Chondrocyte (in vitro differentiated cells): ENCODE measurements at regions not wholly inside any gene's neighbourhood (a gene's known extent, or its start where the extent isn't known, plus 50 kb on each side); places are given as distances from the start of the nearest gene placed in this dataset.

Experiments used
- DNase-seq: peaks from one replicate; pipeline ENCODE4 v3.0.0; 2021; ENCODE audit warnings: mixed read lengths, low spot score
- H3K27ac Mint-ChIP-seq: one replicate; pipeline ENCODE4 v1.8.0; 2021; ENCODE audit warnings: mild to moderate bottlenecking, moderate library complexity, mixed read lengths; ENCODE audit not compliant: unreplicated experiment
- H3K27me3 Mint-ChIP-seq: 2 replicates; pipeline ENCODE4 v1.8.0; 2021; ENCODE audit warnings: low read depth, mixed read lengths
- H3K36me3 Mint-ChIP-seq: 2 replicates; pipeline ENCODE4 v1.8.0; 2021; ENCODE audit warnings: low read depth, mixed read lengths
- H3K4me1 Mint-ChIP-seq: 2 replicates; pipeline ENCODE4 v1.8.0; 2021; ENCODE audit warnings: low read depth, mild to moderate bottlenecking, mixed read lengths
- H3K4me3 Mint-ChIP-seq: one replicate; pipeline ENCODE4 v1.8.0; 2021; ENCODE audit warnings: mild to moderate bottlenecking, moderate library complexity, mixed read lengths; ENCODE audit not compliant: unreplicated experiment
- H3K9me3 Mint-ChIP-seq: 2 replicates; pipeline ENCODE4 v1.8.0; 2021; ENCODE audit warnings: low read depth, mixed read lengths
- TF ChIP-seq, protein P1 (sequence below): fragments of 200-600 bp; sonication (generic); IDR thresholded peaks from 2 replicates; pipeline ENCODE4 v1.5.0; 2021; ENCODE audit warnings: antibody characterized with exemption, mild to moderate bottlenecking, moderate library complexity

DNA sequence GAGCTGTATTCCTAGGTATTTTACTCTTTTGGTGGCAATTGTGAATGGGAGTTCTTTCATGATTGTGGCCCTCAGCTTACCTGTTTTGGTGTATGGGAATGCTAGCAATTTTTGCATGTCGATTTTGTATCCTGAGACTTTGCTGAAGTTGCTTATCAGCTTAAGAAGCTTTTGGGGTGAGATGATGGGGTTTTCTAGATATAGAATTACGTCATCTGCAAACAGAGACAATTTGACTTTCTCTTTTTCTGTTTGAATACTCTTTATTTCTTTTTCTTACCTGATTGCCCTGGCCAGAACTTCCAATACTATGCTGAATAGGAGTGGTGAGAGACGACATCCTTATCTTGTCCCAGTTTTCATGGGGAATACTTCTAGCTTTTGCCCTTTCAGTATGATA, 191.2 kb downstream of the KCNE4 start:
- no peaks in the 10 kb centered on the region for H3K27me3 Mint-ChIP-seq
- H3K36me3 Mint-ChIP-seq = peaks cover 2% of the 10 kb centered on the region
- TF ChIP-seq, protein P1, sequence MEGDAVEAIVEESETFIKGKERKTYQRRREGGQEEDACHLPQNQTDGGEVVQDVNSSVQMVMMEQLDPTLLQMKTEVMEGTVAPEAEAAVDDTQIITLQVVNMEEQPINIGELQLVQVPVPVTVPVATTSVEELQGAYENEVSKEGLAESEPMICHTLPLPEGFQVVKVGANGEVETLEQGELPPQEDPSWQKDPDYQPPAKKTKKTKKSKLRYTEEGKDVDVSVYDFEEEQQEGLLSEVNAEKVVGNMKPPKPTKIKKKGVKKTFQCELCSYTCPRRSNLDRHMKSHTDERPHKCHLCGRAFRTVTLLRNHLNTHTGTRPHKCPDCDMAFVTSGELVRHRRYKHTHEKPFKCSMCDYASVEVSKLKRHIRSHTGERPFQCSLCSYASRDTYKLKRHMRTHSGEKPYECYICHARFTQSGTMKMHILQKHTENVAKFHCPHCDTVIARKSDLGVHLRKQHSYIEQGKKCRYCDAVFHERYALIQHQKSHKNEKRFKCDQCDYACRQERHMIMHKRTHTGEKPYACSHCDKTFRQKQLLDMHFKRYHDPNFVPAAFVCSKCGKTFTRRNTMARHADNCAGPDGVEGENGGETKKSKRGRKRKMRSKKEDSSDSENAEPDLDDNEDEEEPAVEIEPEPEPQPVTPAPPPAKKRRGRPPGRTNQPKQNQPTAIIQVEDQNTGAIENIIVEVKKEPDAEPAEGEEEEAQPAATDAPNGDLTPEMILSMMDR = no peak
- no peak overlapping the region for H3K4me3 Mint-ChIP-seq
- H3K4me1 Mint-ChIP-seq = no peaks in the 10 kb centered on the region
- no peak for DNase-seq
- no peak overlapping the region for H3K27ac Mint-ChIP-seq
- H3K9me3 Mint-ChIP-seq = peaks cover 27% of the 10 kb centered on the region

DNA sequence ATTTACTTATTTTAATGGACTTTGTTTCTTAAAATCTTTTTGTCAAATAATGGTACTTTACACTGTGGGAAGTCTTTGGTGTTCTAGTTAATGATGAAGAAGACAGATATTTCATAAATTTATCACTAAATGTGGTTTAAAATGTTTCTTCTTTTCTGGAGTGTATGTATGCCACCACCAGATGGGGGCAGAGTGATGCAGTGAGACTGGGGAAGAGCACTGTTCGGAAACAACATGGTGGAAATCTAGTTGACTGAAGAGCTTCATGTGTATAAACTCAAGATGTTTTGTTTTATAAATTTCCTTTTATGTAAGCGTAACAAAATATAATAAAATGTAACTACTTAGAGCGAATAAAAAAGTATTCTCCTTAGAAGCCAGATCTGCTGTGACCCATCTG, 195.1 kb downstream of the KCNE4 start:
- H3K4me1 Mint-ChIP-seq = no peaks in the 10 kb centered on the region
- no peak for DNase-seq
- H3K4me3 Mint-ChIP-seq = no peak overlapping the region
- no peak overlapping the region for H3K27ac Mint-ChIP-seq
- peaks cover 2% of the 10 kb centered on the region for H3K36me3 Mint-ChIP-seq
- TF ChIP-seq, protein P1 = peak; percentile 77
- H3K27me3 Mint-ChIP-seq = no peaks in the 10 kb centered on the region
- H3K9me3 Mint-ChIP-seq = peaks cover 27% of the 10 kb centered on the region

DNA sequence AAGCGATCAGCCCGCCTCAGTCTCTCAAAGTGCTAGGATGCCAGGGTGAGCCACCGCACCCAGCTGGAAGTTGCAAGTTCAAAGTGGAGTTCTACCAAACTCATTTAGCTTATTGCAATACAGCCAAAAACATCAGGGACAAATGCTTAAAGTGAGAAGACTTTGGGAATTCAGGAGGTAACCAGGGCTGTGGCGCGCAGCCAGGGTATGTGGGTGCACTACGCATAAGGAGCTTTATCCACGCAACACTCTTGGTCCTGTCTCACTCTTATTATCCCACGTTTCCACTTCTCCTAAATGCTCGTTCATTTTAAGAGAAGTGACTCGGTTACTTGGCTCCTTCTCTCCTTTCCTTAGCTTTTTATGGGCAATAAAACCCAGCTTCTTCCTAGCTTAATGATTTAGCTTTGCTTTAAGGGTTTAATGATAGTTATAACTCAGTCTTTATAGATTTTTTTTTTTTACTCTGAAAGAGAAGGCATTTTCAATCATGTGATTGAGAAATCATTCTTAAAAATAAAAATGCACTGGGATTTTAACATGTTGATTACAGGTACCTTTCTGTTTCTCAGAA, 199.8 kb downstream of the KCNE4 start:
- Mint-ChIP-seq H3K4me3 (no peak overlapping the region), H3K27ac (no peak overlapping the region), H3K9me3 (peaks cover 17% of the 10 kb centered on the region), H3K4me1 (peaks cover 8% of the 10 kb centered on the region), H3K36me3 (peaks cover 8% of the 10 kb centered on the region), H3K27me3 (no peaks in the 10 kb centered on the region)
- no peak for DNase-seq
- TF ChIP-seq, protein P1 = no peak

DNA sequence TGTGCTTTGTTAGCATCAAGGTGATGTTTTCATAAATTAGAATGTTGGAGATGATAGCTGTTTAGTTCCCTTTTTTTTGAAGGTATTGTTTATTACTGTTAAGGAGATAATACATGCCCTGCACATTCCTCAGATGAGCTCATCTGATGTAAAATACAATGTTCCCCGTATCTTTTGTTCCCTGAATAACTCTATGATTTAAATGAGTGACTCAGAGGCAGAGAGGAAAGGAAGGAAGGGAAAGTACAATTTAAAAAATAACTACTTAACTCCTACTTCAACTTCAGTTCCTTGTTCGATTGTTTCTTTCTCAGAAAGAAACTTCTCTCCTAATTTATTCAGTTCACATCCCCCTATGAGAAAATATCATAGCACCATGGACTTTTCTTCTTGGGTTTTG, 208.7 kb downstream of the KCNE4 start:
- TF ChIP-seq, protein P1 = no peak
- no peaks in the 10 kb centered on the region for H3K27me3 Mint-ChIP-seq
- H3K9me3 Mint-ChIP-seq = peaks cover 32% of the 10 kb centered on the region
- peaks cover 10% of the 10 kb centered on the region for H3K36me3 Mint-ChIP-seq
- no peak overlapping the region for H3K27ac Mint-ChIP-seq
- H3K4me1 Mint-ChIP-seq = peaks cover 17% of the 10 kb centered on the region
- no peak overlapping the region for H3K4me3 Mint-ChIP-seq
- no peak for DNase-seq

DNA sequence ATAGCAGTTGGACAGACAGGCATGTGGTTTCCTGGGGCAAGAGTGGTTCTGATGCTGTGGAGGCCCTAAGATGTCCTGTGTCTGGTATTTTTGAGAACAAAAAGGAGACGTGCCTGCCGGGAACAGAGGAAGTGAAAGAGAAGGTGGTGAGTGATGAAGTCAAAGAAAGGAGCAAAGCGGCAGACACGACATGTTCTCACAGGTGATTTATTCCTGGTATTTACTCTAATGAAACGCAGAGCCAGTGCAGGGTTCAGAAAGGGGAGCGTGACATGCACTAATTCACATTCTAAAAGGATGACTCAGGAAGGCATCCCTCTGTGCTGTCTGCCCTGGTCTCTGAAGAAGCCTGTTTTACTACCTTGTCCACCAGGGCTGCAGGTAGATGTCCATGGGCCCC, 211.0 kb downstream of the KCNE4 start:
- no peaks in the 10 kb centered on the region for H3K27me3 Mint-ChIP-seq
- H3K4me3 Mint-ChIP-seq = no peak overlapping the region

More for the DNA sequence above, 211.0 kb downstream of the KCNE4 start:
- peak overlapping the region; percentile 42 for H3K27ac Mint-ChIP-seq
- no peaks in the 10 kb centered on the region for H3K36me3 Mint-ChIP-seq
- H3K9me3 Mint-ChIP-seq = peaks cover 10% of the 10 kb centered on the region
- TF ChIP-seq, protein P1 = no peak
- no peak for DNase-seq
- peaks cover 17% of the 10 kb centered on the region for H3K4me1 Mint-ChIP-seq
